HG03442 (cell line): ENCODE measurements at regions not wholly inside any gene's neighbourhood (a gene's known extent, or its start where the extent isn't known, plus 50 kb on each side); places are given as distances from the start of the nearest gene placed in this dataset.
"Not testable (repeated sequence)": the region's sequence is repeated elsewhere in the genome, so short reads cannot be mapped to it uniquely, and the experiment has no call there.

Source experiments
- ATAC-seq: cut with Tn5 transposase; IDR thresholded peaks from one replicate; pipeline ENCODE4 v1.9.1; 2021; ENCODE audit warnings: mild to moderate bottlenecking, moderate library complexity; ENCODE audit not compliant: unreplicated experiment

GRCh38 chr16:77060614-77061013 is 130.4 kb upstream of the MON1B start:
- ATAC-seq, result no peak

DNA sequence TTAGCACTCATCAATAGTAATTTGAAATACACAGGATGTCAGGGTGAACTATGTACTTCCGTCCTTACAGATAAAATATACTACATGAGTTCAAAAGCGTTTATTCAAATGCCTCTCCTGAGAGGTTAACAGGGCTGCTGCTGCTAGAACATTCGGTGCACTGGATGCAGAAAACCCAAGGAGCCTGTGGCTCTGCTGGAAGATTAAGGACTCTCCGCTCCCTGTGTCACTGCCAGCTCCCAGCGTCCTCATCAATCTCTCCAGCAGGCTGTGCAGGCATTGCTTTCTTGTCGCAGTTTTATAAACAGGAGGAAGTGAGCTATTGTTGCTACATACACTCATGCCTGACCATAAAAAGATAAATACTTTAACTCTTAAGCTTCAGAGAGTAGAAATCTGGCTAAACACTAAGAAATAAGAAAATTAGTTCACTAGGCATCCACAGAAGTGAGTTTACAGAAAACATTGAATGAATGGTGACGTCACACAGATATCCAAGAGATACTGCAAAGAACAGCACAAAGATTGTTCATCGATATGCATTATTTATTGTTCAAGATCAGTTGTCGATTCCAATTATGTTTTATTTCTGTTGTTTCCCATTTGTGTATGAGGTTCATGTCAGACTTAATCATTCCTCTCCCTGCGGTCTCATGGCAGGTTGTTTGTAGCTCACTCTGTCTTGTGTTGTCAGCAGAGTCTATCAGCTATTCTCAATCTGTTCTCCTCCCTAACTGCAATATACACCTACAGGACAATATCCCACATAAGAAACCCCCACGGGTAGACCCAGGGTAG is 127.9 kb upstream of the MON1B start:
- no peak for ATAC-seq

DNA sequence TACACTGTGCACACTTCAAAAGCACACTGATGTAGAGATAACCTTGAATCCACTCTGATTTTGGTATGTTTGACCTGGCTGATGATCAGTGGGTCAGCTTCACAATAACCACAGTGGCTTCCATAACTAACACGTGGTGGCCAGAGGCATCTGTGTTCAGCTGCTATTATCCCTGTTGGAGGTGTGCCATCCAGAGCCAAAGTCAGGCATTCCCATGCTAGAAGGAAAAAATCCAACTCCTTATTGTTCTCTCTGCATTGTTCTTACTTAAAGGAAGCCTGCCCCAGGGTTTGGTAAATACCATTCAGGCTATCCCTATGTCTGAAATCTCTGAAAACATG is 127.3 kb upstream of the MON1B start:
- ATAC-seq, result no peak

DNA sequence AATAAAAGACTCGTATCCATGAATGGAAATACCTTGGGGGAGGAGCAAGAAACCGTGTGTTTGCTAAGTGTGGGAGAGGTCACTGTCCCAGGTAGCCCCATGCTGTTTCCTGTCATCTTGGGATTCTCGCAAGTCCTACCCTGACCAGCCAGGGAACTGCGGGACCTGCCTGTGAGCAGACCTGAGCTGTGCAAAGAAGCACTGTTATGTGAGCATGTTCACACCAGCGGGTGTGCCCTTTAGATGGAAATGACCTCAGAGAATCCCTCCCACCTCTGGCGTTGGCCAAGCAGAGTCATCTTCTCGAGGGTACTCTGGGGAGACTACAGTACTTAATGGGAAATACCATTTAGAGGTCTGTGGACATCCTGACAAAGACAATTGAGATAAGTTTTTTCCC is 127.0 kb upstream of the MON1B start:
- ATAC-seq, result no peak

GRCh38 chr16:77066896-77067496 is 124.0 kb upstream of the MON1B start:
- ATAC-seq, result no peak

GRCh38 chr16:77067900-77068299 is 123.1 kb upstream of the MON1B start:
- ATAC-seq, result no peak

- ATAC-seq, result no peak
Measured at GRCh38 chr16:77068402-77068801, 122.6 kb upstream of the MON1B start.

DNA sequence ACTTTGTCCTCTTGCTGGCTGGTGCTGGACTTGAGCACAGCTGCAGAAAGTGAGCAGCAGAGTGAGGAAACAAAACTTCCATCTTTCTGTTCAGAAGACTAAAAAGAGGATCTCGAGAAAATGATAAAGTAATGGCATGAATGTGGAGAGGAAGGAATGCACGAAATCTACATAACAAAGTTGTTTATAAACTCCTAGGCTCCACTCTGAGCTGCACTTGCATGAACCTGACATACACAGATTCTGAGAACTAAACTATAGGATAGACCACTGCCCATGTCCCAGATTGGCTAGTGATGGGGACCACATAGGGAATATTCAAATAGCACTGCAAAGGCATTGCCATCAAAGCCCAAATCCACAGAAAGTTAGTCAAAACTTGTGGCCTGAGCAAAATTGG is 121.1 kb upstream of the MON1B start:
- ATAC-seq, result no peak

GRCh38 chr16:77070683-77071082 is 120.3 kb upstream of the MON1B start:
- ATAC-seq, result no peak

DNA sequence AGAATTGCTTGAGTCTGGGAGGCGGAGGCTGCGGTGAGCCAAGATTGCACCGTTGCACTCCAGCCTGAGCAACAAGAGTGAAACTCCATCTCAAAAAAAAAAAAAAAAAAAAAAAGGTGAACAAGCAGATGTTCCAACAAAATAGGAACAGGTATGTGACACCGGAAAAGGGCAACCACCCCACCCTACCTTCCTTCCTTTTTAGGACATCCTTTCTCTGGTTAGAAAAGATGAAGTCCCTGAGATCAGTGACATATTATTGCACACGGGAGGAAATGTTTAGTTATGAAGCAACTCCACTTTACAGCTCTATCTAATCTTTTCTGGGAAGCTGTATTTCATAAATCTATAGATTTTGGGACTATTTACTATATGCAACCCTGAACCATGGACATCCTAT is 114.2 kb upstream of the MON1B start:
- ATAC-seq, result no peak

DNA sequence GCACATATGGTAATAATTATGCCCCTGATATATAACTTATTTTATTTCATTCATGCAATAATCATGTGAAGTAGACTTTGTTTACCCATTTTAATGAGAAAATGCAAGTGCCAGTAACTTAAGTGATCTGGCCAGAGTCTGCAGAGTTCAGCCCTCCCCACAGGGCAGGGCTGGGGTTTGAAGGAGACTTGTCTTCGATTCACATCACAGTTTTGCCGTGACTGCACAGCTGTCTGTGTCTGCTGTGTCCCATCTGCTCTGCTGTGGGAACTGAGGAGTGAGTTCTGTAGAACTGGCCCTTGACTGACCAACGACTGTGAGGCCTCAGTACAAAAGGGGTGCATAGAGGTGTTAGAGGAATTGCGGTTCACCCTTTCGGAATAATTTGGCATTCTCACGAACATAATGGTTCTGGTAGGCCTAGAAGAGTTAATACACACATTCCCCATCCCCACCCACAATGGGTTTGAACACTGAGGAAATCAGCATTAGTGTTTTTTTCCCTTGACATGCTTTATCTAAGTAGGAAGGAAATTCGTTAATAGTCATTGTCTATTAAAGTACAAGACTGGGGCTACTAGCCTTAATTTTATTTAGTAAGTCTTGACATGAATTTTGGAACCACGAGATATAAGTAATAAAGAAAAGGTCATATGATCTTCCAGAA is 113.6 kb upstream of the MON1B start:
- ATAC-seq, result no peak

DNA sequence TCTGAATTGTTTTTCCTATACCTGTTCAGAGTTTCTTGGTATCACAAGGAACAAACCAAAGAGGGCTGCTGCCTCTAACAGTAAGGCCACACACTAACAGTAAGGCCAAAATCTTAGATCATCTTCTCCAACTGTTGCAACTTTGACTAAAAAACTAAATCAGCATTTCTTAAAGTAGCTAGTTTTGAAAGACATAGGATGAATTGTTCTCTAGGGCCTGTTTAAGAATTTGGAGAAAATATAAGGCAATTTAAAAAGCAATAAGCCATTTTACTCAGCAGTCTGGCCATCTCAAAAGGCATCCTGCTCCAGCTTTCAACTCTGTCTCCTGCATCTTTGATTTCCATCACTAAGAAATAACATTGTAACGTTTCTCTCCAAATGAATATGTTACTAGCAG is 105.0 kb upstream of the MON1B start:
- ATAC-seq, result no peak

DNA sequence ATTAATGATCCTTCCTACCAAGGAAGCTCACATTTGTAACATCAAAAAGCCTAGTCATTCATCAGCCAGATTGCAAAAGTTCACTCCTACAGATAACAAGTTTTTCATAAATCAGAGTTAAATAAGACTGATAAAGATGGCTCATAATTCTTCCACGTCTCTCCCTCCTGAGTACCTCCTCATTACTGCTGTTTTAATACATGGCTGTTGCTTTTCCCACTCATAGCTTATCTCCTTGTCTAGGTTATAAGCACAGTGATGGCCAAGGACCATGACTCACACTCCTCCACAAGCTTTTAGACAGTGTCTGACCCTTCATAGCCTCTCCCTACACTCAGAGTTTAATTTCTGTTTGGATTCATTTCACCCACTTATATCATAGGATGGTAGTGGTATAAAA is 100.9 kb upstream of the MON1B start:
- ATAC-seq, result no peak

- no peak for ATAC-seq
Measured at GRCh38 chr16:77093309-77093708, 97.7 kb upstream of the MON1B start.

- no peak for ATAC-seq
Measured at GRCh38 chr16:77093999-77094398, 97.0 kb upstream of the MON1B start.

DNA sequence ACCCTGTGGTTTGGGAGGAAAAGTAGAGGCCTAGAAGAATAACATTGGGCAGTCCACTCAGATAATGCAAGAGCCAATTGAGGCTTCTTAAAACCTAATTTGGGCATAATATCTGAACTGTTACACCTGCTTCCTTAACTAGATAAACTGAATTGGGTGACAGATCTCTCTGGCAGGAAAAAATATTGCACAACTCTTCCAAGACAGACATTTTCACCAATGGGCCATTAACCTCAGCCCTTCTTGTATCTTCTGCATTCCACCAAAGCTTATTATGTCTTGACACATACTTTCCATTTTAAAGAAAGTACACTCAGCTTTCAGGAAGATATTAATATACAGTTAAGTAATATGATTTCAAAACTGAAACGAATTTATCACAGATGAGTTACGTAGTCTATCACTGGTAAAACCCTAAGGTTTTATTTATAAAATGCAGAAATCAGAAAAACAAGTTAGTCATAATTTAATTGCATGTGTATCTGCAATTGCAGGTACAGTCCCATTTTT is 79.9 kb upstream of the MON1B start:
- no peak for ATAC-seq

- no peak for ATAC-seq
Measured at GRCh38 chr16:77112746-77113145, 78.2 kb upstream of the MON1B start.

- ATAC-seq, result no peak
Measured at GRCh38 chr16:77113835-77114234, 77.2 kb upstream of the MON1B start.

- not testable (repeated sequence) for ATAC-seq
Measured at GRCh38 chr16:77114361-77114760, 76.6 kb upstream of the MON1B start.

- no peak for ATAC-seq
Measured at GRCh38 chr16:77116856-77117255, 74.1 kb upstream of the MON1B start.

DNA sequence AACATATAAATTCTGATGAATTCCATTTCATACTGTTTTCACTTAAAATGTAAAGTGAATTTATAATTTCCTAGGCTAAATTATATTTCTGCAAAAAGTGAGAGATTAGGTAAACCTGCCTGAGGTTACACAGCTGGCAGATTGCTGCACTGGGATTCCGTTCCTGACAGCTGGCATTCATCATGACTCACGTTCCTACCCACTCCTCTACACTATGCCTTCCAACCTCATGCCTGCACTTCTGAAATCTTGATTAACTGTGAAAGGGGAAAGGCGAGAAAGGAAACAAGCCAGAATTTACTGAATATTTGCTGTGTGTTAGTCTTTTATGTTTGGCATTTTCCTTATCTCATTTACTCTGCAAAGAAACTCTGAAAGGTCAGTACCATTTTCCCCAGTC is 73.3 kb upstream of the MON1B start:
- ATAC-seq, result no peak

GRCh38 chr16:77131398-77131797 is 59.6 kb upstream of the MON1B start:
- no peak for ATAC-seq
